ENCODE measurements at regions not wholly inside any gene's neighbourhood (a gene's known extent, or its start where the extent isn't known, plus 50 kb on each side); places are given as distances from the start of the nearest gene placed in this dataset.

DNA sequence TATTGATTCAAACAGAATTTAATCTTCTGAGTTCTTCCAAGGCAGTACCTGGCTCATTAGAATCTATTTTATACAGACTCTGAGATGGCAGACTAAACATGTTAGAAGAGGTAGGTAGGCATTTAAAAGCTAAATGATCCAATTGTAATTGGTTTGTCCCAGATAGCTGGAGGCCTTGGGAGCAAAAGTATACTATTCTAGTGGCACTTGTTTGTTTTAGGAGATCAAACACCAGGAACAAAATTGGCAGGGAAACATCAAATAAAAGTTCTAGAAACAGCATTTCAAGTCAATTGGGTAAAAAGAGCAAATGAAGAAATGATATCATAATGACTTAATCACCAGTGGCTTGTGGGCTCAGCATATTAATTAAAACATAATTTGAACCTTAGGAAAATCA, 521.4 kb downstream of the PRR16 start:
- Histone ChIP-seq H3K9ac (no peak overlapping the region), H3K27me3 (no peaks in the 10 kb centered on the region), H3K9me3 (ENCODE audit: low read depth) (no peaks in the 10 kb centered on the region), H3K4me3 (no peak overlapping the region), H3K4me2 (no peak overlapping the region), H3K79me2 (ENCODE audit: low read depth) (no peaks in the 10 kb centered on the region), H3K4me1 (no peaks in the 10 kb centered on the region), H2AFZ (replicated peaks) (no peak overlapping the region), H3F3A (ENCODE audit: low read depth) (no peaks in the 10 kb centered on the region), H3K36me3 (no peaks in the 10 kb centered on the region), H3K27ac (no peak overlapping the region), H4K20me1 (ENCODE audit: low read depth) (no peaks in the 10 kb centered on the region)
- Mint-ChIP-seq H3K9me3 (no peaks in the 10 kb centered on the region), H3K27me3 (ENCODE audit: insufficient read depth, low read depth) (no peaks in the 10 kb centered on the region), H3K4me3 (no peak overlapping the region), H3K4me1 (no peaks in the 10 kb centered on the region), H3K36me3 (no peaks in the 10 kb centered on the region), H3K27ac (no peak overlapping the region)
- DNase-seq (ENCODE audit: low spot score): no peak
- TF ChIP-seq EZH2phosphoT487 (IDR thresholded peaks at IDR 0.05): no peak
- no peak for TF ChIP-seq CTCF (IDR thresholded peaks at IDR 0.05)
- TF ChIP-seq EZH2 (IDR thresholded peaks at IDR 0.05): no peak

DNA sequence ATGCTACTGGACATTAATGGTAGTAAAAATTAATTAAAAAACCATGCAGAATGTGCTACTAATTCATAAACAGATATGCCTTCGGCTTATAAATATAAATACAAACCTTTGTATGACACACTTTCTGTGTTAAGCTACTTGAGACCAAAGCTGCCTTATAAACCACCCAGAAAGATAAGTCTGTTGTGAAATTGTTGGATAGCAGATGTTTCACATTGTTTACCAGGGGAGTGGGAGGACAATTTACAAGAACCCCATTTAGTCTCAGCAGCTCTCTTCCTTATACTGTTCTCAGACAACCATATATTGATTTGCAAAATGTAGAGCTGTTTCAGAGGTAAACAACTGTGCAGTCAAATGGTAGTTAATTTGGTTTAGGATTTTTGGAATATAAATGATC, 524.4 kb downstream of the PRR16 start:
- no peak for DNase-seq (ENCODE audit: low spot score)
- no peaks in the 10 kb centered on the region for H3K9me3 Mint-ChIP-seq
- no peak for TF ChIP-seq CTCF (IDR thresholded peaks at IDR 0.05)
- no peak for TF ChIP-seq EZH2phosphoT487 (IDR thresholded peaks at IDR 0.05)
- no peak for TF ChIP-seq EZH2 (IDR thresholded peaks at IDR 0.05)
- H3K27me3 Mint-ChIP-seq (ENCODE audit: insufficient read depth, low read depth): no peaks in the 10 kb centered on the region
- H3K9ac ChIP-seq: no peak overlapping the region
- H2AFZ ChIP-seq (replicated peaks): no peak overlapping the region
- no peaks in the 10 kb centered on the region for H3K9me3 ChIP-seq (ENCODE audit: low read depth)
- no peaks in the 10 kb centered on the region for H3K36me3 ChIP-seq
- H3K4me3 Mint-ChIP-seq: no peak overlapping the region
- H3K27me3 ChIP-seq: no peaks in the 10 kb centered on the region
- H3K27ac ChIP-seq: no peak overlapping the region
- H4K20me1 ChIP-seq (ENCODE audit: low read depth): no peaks in the 10 kb centered on the region
- no peaks in the 10 kb centered on the region for H3K4me1 Mint-ChIP-seq
- no peak overlapping the region for H3K4me2 ChIP-seq
- no peak overlapping the region for H3K27ac Mint-ChIP-seq
- no peaks in the 10 kb centered on the region for H3K36me3 Mint-ChIP-seq
- H3K79me2 ChIP-seq (ENCODE audit: low read depth): no peaks in the 10 kb centered on the region
- H3K4me1 ChIP-seq: no peaks in the 10 kb centered on the region
- H3F3A ChIP-seq (ENCODE audit: low read depth): no peaks in the 10 kb centered on the region
- no peak overlapping the region for H3K4me3 ChIP-seq

- no peak overlapping the region for H3K4me2 ChIP-seq
- Mint-ChIP-seq H3K36me3 (no peaks in the 10 kb centered on the region), H3K27me3 (ENCODE audit: insufficient read depth, low read depth) (no peaks in the 10 kb centered on the region), H3K27ac (no peak overlapping the region), H3K9me3 (no peaks in the 10 kb centered on the region), H3K4me1 (no peaks in the 10 kb centered on the region), H3K4me3 (no peak overlapping the region)
- H3K79me2 ChIP-seq (ENCODE audit: low read depth): no peaks in the 10 kb centered on the region
- no peaks in the 10 kb centered on the region for H3K27me3 ChIP-seq
- no peak for DNase-seq (ENCODE audit: low spot score)
- no peak overlapping the region for H3K27ac ChIP-seq
- no peaks in the 10 kb centered on the region for H3K36me3 ChIP-seq
- H3F3A ChIP-seq (ENCODE audit: low read depth): no peaks in the 10 kb centered on the region
- H4K20me1 ChIP-seq (ENCODE audit: low read depth): no peaks in the 10 kb centered on the region
- H3K4me1 ChIP-seq: no peaks in the 10 kb centered on the region
- H3K4me3 ChIP-seq: no peak overlapping the region
- H2AFZ ChIP-seq (replicated peaks): no peak overlapping the region
- H3K9ac ChIP-seq: no peak overlapping the region
- TF ChIP-seq CTCF (IDR thresholded peaks at IDR 0.05): no peak
- TF ChIP-seq EZH2phosphoT487 (IDR thresholded peaks at IDR 0.05): no peak
- TF ChIP-seq EZH2 (IDR thresholded peaks at IDR 0.05): no peak
- no peaks in the 10 kb centered on the region for H3K9me3 ChIP-seq (ENCODE audit: low read depth)
These were observed 524.8 kb downstream of the PRR16 start for GRCh38 chr5:120988941-120989340.

DNA sequence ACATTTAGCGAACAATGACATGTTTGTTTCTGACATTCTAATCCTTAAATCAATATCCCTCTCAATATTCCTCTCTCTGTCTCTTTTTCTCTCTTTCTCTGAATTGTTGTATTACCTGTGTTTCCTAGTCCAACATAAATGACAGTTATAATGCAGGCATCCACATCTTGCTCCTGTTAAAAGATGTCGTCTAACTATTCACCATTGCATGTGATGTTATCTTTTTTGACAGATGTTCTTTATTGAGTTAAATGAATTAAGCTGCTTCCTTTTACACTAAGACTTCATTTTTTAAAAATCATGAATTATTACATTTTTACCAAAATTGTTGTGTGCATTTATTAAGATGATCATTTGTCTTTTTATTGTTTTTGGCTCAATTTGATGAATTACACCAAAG, 527.5 kb downstream of the PRR16 start:
- Histone ChIP-seq H3K27ac (no peak overlapping the region), H4K20me1 (ENCODE audit: low read depth) (no peaks in the 10 kb centered on the region), H3F3A (ENCODE audit: low read depth) (no peaks in the 10 kb centered on the region), H3K4me1 (no peaks in the 10 kb centered on the region), H3K79me2 (ENCODE audit: low read depth) (no peaks in the 10 kb centered on the region), H3K9me3 (ENCODE audit: low read depth) (no peaks in the 10 kb centered on the region), H3K9ac (no peak overlapping the region), H3K27me3 (no peaks in the 10 kb centered on the region), H3K4me2 (no peak overlapping the region), H3K4me3 (no peak overlapping the region), H2AFZ (replicated peaks) (no peak overlapping the region), H3K36me3 (no peaks in the 10 kb centered on the region)
- H3K9me3 Mint-ChIP-seq: no peaks in the 10 kb centered on the region
- no peak for DNase-seq (ENCODE audit: low spot score)
- H3K4me3 Mint-ChIP-seq: no peak overlapping the region
- no peak for TF ChIP-seq EZH2phosphoT487 (IDR thresholded peaks at IDR 0.05)
- TF ChIP-seq CTCF (IDR thresholded peaks at IDR 0.05): no peak
- TF ChIP-seq EZH2 (IDR thresholded peaks at IDR 0.05): no peak
- H3K4me1 Mint-ChIP-seq: no peaks in the 10 kb centered on the region
- H3K27me3 Mint-ChIP-seq (ENCODE audit: insufficient read depth, low read depth): no peaks in the 10 kb centered on the region
- no peaks in the 10 kb centered on the region for H3K36me3 Mint-ChIP-seq
- H3K27ac Mint-ChIP-seq: no peak overlapping the region

Measured in neural progenitor cell (in vitro differentiated cells).